GM19238 (cell line): ENCODE measurements at regions not wholly inside any gene's neighbourhood (a gene's known extent, or its start where the extent isn't known, plus 50 kb on each side); places are given as distances from the start of the nearest gene placed in this dataset.

Experiments used
- DNase-seq: peaks from one replicate; pipeline ENCODE4 v3.0.0; 2011; ENCODE audit warnings: low spot score; ENCODE audit not compliant: insufficient read length

DNA sequence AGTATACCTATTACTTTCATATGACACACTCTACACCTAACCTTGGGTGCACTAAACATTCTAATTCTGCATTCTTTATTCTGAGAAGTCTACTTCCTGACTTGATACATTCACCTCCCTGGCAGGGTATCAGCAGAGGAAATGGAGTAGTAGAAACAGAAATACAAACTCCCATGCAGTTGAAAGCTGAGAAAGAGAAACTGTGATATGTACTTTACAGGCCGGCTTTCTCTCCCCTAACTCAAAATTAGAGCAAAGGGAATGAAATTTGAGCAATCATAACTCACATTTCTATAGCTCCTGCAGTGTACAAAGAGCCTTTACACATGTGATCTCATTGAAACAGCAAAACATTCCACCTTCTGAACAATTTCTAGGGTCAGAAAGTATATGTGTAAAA lies 135.5 kb upstream of the COL8A1 start:
- DNase-seq, result no peak

DNA sequence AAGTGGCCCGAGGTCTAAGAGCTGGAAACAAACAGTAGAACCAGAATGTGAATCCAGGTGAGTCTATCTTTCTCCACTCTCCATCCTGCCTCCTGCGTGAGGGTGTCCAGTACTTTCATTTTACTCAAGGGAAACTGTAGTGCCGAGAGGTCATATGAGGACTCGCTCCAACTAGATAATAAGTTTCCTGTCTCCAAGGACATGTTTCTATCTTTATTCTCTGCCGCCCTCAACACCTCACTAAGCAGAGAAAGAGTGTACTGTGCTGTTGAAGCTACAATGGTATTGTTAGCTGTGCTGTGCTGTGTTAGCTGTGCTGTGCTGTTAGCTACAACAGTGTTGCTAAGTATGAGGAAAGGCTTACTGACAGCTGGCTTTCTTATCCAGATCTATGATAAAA lies 137.9 kb upstream of the COL8A1 start:
- DNase-seq, result no peak

DNA sequence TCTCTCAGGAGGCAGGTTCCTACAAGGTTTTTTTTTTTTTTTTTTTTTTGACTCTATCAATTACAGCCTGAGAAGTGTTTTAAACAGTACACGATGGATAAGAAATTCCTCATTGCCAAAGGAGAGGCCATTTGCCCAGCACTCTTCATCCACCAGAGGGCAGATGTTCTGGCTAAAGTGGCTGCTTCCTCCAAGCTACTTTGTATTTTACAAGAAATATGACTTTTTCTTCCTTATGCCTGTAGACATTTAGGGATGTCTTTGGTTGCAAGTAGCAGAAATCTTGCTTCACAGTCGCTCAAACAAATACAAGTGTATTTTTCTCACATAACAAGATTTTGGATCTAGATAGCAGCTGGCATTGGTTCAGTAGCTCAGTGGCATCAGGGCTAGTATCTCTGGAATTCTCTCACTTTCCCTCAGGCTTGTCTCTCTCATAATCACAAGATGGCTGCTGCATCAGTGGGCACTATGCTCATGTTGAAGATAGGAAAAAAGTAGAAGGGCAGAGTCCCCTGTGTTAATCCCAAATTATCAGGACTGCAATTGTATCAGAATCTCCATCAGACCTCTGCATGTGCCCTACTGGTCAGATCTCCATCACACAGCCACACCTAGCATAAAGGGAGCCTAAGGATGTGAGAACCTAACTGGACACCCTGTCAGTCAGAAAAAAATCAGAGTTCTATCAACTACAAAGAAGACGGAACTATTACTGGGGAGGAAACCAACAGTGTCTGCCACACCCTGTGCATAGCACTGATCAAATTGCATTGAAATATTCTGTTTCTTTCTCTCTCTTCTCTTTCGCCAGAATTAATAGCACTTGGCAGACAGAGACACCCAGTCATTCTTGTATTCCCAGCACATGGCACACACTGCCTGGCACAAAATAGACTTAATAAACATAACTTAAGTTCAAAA lies 138.9 kb upstream of the COL8A1 start:
- no peak for DNase-seq

DNA sequence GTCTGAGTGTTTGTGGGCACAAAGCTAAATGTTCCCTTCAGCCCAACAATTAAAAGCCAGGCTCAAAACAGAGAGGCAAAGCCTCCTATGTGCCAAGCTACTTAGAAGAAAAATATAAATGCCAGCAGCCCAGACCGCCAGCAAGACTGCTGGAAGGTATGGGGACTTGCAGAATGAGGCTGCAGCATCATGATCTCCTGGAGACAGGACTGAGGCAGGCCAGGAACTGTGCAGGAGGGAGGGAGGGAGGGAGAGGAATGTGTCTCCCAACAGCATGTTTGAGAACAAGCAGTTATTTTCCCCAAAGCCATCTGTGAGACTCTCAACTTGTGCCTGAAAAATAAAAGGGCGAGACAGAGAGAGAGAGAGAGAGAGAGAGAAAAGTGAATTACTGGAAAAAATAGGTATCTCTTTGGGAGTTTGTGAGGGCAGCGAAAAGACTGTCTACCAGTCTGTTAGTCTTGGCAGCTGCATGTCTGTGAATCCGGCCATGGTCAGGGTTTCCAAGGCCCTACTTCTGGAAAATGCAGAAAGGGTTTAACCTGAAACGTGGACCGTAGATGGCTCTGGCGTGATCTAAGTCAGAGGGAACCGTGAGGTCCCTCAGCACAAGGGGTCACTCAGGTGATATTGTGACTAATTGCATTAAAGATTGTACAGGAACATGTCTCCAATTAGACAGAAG lies 139.7 kb upstream of the COL8A1 start:
- no peak for DNase-seq

DNA sequence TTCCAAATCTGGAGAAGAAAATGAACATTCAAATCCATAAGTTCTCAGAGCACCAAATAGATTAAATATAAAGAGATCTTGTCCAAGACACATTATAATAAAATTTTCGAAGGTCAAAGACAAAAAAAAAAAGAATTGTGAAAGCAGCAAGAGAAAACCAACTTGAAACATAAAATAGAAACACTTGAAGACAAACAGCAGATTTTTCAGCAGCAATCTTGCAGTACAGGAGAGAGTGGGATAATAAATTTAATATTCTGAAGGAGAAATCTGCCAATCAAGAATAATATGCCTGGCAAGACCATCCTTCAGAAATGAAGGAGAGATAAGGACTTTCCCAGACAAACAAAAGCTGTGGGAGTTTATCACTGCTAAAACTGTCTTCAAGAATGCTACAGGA lies 150.5 kb upstream of the COL8A1 start:
- DNase-seq, result no peak

DNA sequence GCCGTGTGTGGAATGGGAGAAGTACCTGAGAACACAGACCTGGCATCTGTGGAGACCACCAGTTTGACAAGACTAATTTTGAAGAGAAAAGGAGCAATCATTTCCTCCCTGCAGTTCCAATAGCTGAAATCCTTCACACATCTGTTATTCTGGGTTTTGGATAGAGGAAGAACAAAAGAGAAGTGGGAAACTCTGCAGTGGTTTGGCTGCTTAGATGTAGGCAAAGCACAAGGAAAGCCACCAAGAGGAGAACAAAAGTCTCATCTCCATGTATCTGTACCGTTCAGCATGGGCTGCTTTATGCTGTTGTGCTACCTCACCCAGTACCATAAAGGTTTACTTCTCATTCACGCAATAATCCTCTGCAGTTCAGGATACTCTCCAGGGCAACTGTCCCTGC lies 153.1 kb upstream of the COL8A1 start:
- no peak for DNase-seq

DNA sequence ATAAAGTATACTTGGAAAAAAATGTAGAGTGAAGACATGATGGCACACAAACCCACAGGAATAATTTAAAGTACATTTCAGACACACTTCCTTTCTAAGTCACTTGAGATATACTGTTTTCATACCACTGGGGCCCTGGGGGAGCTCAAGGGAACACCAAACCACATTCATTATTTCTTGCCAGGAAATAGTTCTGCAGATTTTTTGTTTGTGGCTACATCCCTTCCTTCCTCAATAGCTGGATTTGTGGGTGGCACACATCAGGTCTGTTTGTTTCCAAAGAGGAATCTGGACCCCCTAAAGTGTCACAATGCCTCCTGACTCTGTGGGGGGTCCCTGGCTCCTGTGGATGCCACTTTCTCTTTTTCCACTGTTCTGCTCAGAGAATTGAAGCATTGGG lies 153.5 kb upstream of the COL8A1 start:
- DNase-seq, result no peak

DNA sequence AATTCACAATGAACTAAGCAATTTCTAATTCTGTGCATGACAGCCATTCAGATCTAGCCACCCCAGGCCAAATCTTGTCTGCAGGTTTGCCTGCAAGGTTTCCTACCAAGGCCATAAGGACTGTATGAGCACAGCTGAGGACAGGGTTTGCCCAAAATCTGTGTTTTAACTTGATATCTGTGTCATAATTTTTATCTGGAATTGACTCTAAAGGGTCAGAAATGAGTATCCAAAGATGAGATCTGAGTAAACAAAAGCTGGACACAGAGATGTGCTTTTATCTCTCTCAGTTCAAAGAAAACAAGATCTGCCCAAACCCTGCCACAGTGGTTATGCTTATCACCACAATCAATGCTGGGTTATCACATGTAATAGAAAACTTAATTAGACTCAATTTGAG lies 154.6 kb upstream of the COL8A1 start:
- no peak for DNase-seq

DNA sequence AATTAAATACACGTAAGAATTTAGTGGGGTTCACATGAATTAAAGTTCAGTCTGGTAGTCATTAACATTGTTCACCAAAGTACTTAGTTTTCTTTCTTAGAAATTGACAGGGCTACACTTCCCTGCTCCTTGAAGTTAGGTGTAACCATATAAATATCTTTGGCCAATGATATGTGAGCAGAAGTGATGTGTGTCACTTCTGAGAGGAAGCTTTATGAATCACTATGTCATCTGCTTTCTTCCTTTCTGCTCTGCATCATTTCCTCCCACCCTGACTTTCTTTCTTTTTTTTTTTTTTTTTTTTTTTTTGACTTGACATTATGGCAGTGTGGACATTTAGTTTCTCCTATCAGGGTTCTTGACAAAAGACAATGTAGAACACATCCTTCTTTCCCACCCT lies 156.2 kb upstream of the COL8A1 start:
- DNase-seq, result no peak

DNA sequence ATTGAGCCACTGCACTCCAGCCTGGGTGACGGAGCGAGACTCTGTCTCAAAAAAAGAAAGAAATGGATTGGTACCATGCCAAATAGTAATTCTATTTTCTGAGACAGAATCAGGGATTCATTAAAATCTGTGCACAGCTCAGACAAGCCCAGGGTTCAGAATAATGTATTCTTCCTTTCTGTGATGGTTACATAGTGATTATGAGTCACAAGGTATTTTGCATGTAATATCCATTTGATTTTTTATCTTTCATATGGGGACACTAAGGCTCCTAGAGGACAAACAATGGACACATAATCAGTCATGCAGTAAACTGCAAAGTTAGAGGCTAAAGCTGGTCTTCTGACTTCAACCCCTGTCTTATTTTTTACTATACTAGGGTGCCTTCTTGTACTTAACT lies 156.8 kb upstream of the COL8A1 start:
- no peak for DNase-seq

DNA sequence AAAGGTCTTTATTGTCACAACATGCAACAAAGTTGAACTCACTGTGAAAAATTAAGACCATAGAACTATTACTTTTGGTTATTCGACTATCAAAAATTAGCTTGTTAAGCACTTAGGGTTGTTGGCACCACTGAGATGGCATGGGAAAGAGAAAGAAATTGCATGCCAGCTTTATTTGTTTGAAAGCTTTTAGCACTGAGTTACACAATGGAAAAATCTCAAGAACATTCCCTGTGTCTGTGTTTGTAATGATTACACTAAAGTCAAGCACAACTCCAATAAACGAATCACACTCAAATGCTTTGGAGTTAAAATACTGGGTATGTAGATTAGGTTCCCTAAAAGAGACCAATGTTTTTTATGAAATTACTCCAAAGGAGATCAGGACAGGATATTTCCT lies 158.6 kb upstream of the COL8A1 start:
- DNase-seq, result no peak

DNA sequence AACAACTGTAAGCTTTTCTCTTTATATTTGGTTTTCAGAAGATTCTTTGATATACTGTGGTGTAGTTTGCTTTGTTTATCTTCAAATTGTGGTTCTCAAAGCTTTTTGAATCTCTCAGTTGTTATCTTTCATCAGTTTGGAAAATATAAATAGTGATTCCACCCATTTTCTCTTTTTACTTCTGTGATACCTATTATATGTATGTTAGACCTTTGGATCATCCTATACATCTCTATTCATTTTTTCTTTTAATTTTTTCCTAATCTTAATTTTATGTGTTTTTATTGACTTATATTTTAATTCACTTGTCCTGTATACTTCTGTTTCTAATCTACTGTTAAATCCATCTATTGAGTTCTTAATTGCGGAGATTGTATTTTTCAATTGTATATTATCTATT lies 160.7 kb upstream of the COL8A1 start:
- no peak for DNase-seq

DNA sequence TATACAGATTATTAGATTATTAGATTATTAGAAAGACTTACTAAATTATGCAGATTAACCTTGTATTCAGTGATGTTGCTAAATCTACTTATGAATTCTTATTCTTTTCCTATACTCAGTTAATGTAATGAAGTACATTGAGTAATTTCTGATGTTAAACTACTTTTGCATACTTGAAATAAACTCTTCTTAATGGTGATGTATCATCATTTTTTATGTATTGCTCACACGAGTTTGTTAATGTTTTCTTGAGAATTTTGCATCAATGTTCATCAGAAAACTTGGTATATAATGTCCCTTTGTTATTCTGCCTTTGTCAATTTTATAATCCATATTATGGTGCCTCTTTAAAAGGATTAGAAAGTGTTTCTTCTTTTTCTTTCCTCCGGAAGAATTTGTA lies 163.2 kb upstream of the COL8A1 start:
- DNase-seq, result no peak

DNA sequence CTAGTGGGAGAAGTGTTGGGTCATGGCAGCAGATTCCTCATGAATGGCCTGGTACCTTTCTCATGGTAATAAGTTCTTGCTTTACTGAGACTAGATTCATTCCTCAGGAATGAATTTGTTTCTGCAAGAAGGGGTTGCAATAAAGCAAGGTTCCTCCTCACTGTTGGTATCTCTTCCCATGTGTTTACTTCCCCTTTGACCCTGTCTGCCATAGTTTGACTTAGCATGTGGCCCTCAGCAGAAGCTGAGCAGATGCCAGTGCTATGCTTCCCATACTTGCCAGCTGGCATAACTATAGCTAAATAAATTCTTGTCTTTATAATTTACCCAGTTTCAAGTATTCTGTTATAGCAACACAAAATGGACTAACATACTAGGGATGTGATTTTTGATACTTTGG lies 163.6 kb upstream of the COL8A1 start:
- DNase-seq, result no peak

DNA sequence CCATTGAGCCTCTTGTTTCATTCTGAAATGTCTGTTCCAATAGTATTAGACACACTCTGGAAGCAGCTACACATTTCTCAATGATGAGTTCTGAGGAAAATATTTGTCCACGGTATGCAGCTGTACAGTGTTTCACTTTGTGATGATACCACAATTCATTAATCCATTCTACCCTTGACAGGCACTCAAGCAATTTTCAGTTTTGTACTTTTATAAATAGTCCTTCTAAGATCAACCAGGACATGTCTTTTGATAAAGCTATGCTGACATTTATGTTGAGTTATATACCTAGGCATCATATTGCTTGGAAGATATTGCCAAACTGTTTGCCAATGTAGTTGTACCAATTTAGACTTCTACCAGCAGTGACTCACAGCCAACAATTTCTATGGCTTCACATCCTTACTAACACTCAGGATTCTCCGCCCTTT lies 165.1 kb upstream of the COL8A1 start:
- DNase-seq, result no peak

DNA sequence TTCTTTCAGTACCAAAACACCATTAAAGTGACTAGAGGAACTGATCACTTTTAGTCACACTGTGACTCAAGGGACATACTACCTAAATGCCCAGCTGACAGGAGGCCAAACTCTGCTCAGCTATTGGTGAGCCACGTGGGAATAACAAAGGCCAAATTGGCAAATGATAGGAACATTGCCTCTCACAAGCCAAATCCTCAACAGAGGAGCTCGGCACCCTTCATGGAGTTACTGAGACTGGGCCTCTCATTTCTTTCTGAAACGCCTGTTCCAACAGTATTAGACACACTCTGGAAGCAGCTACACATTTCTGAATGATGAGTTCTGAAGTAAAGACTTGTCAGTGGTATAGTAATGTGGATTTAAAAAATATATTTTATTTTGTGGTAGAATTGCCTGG lies 166.0 kb upstream of the COL8A1 start:
- no peak for DNase-seq

DNA sequence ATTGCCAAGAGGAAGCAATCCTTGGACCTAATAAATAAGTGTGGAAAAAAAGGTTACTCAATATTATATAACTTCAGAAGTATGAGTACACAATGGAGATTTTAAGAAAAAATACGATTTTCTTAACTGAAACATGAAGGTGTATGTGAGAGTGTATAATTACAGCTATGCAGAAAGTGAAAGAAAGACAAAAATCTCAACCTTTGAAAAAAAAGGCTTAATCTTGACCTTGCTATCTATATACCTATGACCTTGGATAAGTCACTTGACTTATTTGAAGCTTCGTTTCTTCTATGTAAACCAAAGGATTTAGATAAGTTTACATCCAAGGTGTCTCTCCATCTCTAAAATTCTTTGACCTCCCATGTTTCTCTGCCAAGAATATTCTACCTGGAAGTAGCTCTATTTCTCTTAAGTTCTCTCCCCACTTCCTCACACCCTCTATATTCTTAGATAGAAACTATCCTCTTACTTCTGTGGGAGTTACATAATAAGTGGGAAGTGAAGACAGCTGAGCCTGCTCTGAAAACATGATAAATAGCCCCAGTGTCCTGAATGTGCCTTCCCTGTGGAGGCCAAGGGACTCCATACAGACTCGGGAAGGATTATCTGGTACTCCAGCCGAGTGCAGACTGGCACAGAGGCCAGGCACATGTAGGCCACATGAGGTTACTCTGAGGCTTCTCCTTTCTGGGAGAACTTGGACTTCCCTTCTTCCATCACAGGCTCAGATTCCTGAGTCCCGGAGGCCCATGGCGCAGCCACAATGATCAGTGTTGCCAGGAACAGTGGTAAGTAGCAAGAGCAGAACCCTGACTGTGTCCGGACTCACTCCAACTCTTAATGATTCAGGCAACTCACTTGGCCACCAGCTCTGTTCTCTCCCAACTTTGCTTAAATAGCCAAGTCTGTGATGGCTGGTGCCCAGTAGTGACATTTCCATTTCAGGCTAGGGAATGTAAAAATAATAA lies 166.8 kb upstream of the COL8A1 start:
- no peak for DNase-seq

DNA sequence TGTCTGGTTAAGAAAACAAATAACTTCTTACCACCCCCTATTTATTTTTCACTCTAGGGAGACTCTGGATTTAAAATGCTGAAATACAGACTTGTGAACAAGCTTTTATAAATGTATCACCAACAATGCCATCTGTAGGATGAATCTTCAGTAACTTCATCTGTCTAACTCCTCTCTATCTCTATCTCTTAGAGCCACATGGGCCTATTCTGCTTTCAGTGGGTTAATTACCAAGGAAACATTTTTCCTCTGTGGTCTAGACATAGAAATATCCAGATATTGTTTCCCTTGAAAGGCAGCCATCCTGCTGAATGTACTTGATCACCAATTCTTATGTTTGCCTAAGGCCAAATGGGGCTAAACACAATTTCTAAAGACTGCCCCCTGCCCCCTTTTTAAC lies 167.6 kb upstream of the COL8A1 start:
- no peak for DNase-seq

DNA sequence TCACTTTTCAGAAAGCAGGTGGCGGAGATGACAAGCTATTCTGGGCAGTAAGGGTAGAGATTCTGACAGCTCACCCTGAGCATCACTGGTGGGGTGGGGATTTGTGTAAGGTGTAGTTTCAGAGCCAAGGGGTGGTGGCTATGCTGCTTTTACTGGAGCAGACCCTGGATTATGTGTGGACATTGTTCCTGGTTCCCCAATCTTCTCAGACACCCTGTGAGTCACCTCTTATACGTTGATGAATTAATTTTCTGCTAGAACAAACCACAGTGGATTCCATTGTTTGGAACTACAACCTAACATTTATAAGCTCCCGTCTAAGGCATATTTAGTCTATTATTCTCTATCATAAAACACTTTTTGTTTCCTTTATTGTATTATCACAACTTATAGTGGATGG lies 169.5 kb upstream of the COL8A1 start:
- DNase-seq, result no peak

DNA sequence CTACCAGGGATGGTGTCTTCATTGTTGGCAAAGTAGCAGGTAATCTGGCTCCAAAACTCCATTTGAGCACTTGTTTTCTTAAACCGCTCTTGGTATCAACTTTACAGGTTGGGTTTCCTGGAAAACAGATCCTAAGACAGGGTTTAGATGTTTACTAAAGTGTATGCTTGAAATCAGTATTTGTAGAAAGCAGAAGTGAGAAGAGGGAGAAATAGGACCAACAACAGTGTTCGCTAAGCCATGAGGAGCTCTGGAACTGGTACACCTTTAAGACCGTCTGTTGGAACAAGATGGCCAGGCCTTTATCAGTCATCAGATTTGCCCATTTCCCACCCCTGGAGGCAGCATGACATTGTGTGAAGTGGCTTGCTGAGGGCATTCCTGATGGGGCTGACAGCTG lies 171.0 kb upstream of the COL8A1 start:
- no peak for DNase-seq

DNA sequence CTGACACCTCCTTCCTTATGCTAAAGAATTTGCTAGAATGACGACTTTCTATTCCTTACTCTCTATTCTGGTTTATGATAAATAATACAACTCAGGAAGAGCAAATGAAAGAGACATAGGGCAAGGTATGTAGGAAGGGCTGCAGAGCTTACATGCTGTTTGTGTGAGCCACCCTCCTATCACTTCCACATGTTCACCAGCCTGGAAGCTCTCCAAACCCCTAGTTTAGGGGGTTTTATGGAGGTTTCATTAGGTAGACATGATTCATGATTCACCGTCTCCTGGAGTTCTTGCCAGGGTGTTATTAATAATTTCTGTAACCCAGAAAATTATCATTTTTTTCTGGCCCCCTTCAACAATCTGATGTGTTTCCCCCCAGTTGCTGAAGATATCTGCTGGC lies 172.1 kb upstream of the COL8A1 start:
- DNase-seq, result no peak

DNA sequence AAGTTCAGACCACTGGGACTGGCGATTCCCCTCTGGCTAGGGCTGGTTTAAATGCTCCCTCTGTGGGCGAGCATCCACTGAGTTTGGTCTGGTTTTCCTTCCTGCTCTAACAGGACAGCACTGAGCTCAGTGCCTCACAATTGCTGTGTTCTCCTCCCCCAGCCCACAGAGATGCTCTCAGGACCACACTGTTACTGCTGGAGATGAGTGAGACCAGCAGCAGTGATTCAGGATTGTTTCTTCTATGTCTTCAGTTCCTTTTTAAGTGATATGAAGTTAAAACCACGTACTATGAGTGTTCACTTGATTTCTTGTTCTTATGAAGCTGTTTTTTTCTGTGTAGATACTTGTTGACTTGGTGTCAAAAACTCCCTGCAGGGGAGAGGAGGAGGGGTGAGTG lies 180.4 kb upstream of the COL8A1 start:
- DNase-seq, result no peak
